ENCODE measurements at regions not wholly inside any gene's neighbourhood (a gene's known extent, or its start where the extent isn't known, plus 50 kb on each side); places are given as distances from the start of the nearest gene placed in this dataset.

GRCh38 chr4:113832803-113833202 lies 71.3 kb upstream of the CAMK2D start:
- TF ChIP-seq CTCF (conservative IDR thresholded peaks at IDR 0.05; ENCODE audit: low read depth, low read length) = no peak
- TF ChIP-seq EZH2 (IDR thresholded peaks at IDR 0.05; ENCODE audit: low read length, unreplicated experiment) = no peak

All from PC-3 (cell line).